ENCODE measurements at regions not wholly inside any gene's neighbourhood (a gene's known extent, or its start where the extent isn't known, plus 50 kb on each side); places are given as distances from the start of the nearest gene placed in this dataset.

DNA sequence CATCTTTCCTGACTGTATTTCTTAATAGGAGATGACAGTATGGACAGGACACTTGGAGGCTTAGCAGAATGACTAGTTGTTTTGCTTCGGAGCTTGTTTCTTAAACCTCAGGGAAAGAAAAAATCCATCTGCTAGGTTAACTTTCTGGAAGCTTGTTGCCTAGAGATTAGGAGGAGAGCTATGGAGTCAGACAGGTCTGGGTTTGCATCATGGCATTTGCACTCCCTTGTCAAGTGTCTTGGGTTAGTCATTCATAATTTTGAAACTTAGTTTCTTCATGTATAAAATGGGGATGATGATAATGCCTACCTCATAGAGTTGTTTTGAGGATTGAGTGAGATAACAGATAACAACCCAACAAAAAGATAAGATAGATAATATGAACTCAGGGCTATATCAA is 231.5 kb downstream of the STK31 start:
- ATAC-seq (replicated peaks; ENCODE audit: extremely low read depth, poor library complexity, severe bottlenecking) (no peak), DNase-seq (ENCODE audit: low spot score in 2 of 2) (no peak)
- Mint-ChIP-seq H3K4me3 (no peak overlapping the region), H3K27me3 (peaks cover 48% of the 10 kb centered on the region), H3K27ac (ENCODE audit: low read depth) (no peak overlapping the region), H3K36me3 (ENCODE audit: insufficient read depth) (no peaks in the 10 kb centered on the region), H3K9me3 (peaks cover under 1% of the 10 kb centered on the region), H3K4me1 (no peaks in the 10 kb centered on the region)

DNA sequence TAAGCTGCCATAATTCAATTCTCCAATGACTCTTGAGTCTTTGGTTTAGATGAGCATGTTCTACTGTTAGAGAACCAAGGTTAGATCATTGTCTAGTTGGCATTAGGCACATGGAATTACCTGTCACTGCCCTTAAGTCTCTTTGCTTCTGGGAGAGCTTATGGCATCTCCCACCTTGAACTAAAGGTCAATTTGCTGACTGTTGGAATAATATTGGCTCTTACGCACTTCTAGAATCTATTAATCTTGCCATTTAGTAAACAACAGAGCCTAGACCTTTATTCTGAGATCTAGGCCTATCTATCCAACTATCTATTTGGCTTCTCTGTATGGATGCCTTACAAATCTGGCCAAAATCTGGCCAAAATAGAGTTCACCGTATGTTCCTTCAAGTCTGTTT is 232.0 kb downstream of the STK31 start:
- Mint-ChIP-seq H3K36me3 (ENCODE audit: insufficient read depth) (no peaks in the 10 kb centered on the region), H3K27ac (ENCODE audit: low read depth) (no peak overlapping the region), H3K27me3 (peaks cover 52% of the 10 kb centered on the region), H3K4me3 (no peak overlapping the region), H3K9me3 (peaks cover 5% of the 10 kb centered on the region), H3K4me1 (no peaks in the 10 kb centered on the region)
- no peak for ATAC-seq (replicated peaks; ENCODE audit: extremely low read depth, poor library complexity, severe bottlenecking)
- no peak for DNase-seq (ENCODE audit: low spot score in 2 of 2)

GRCh38 chr7:23944131-23944530 is 234.1 kb downstream of the STK31 start:
- Mint-ChIP-seq H3K9me3 (peaks cover 6% of the 10 kb centered on the region), H3K27ac (ENCODE audit: low read depth) (no peak overlapping the region), H3K36me3 (ENCODE audit: insufficient read depth) (no peaks in the 10 kb centered on the region), H3K4me3 (no peak overlapping the region), H3K27me3 (peaks cover 56% of the 10 kb centered on the region), H3K4me1 (no peaks in the 10 kb centered on the region)
- ATAC-seq (replicated peaks; ENCODE audit: extremely low read depth, poor library complexity, severe bottlenecking) (no peak), DNase-seq (ENCODE audit: low spot score in 2 of 2) (no peak)

DNA sequence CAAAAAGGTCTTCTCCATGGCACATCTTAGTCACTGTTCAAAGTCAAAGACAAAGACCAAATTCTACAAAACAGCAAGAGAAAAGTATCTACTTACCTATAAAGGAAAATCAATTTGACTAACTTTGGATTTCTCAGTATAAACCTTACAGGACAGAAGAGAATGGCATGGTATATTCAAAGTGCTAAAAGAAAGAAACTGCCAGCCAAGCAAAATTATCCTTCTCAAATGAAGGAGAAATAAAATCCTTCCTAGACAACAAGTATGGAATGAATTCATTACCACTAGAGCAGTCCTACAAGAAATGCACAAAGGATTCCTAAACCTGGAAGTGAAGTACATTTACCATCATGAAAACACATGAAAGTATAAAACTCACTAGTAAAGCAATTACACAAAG is 235.5 kb downstream of the STK31 start:
- Mint-ChIP-seq H3K4me3 (no peak overlapping the region), H3K27ac (ENCODE audit: low read depth) (no peak overlapping the region), H3K4me1 (no peaks in the 10 kb centered on the region), H3K9me3 (peaks cover 6% of the 10 kb centered on the region), H3K36me3 (ENCODE audit: insufficient read depth) (no peaks in the 10 kb centered on the region), H3K27me3 (peaks cover 56% of the 10 kb centered on the region)
- no peak for DNase-seq (ENCODE audit: low spot score in 2 of 2)
- no peak for ATAC-seq (replicated peaks; ENCODE audit: extremely low read depth, poor library complexity, severe bottlenecking)

DNA sequence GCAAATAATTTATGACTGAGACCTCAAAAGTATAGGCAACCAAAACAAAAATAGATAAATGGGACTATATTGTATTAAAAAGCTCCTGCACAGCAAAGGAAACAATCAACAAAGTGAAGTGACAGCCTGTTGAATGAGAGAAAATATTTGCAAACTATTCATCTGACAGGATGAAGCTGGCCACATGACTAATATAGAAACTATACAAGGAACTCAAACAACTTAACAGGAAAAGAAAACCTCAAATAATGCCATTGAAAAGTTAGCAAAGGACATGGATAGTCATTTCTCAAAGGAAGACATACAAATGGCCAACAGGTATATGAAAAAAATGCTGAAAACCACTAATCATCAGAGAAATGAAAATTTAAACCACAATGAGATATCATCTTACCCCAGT is 245.1 kb downstream of the STK31 start:
- Mint-ChIP-seq H3K4me3 (no peak overlapping the region), H3K36me3 (ENCODE audit: insufficient read depth) (no peaks in the 10 kb centered on the region), H3K27me3 (no peaks in the 10 kb centered on the region), H3K4me1 (no peaks in the 10 kb centered on the region), H3K27ac (ENCODE audit: low read depth) (no peak overlapping the region), H3K9me3 (no peaks in the 10 kb centered on the region)
- ATAC-seq (replicated peaks; ENCODE audit: extremely low read depth, poor library complexity, severe bottlenecking) (no peak), DNase-seq (ENCODE audit: low spot score in 2 of 2) (no peak)

- Mint-ChIP-seq H3K27ac (ENCODE audit: low read depth) (no peak overlapping the region), H3K36me3 (ENCODE audit: insufficient read depth) (no peaks in the 10 kb centered on the region), H3K27me3 (peaks cover 2% of the 10 kb centered on the region), H3K9me3 (no peaks in the 10 kb centered on the region), H3K4me3 (no peak overlapping the region), H3K4me1 (no peaks in the 10 kb centered on the region)
- ATAC-seq (replicated peaks; ENCODE audit: extremely low read depth, poor library complexity, severe bottlenecking) (no peak), DNase-seq (ENCODE audit: low spot score in 2 of 2) (no peak)
These were observed 245.7 kb downstream of the STK31 start for GRCh38 chr7:23955600-23956149.

- Mint-ChIP-seq H3K27me3 (peaks cover 14% of the 10 kb centered on the region), H3K4me1 (no peaks in the 10 kb centered on the region), H3K36me3 (ENCODE audit: insufficient read depth) (no peaks in the 10 kb centered on the region), H3K4me3 (no peak overlapping the region), H3K9me3 (no peaks in the 10 kb centered on the region), H3K27ac (ENCODE audit: low read depth) (no peak overlapping the region)
- no peak for DNase-seq (ENCODE audit: low spot score in 2 of 2)
- no peak for ATAC-seq (replicated peaks; ENCODE audit: extremely low read depth, poor library complexity, severe bottlenecking)
These were observed 247.0 kb downstream of the STK31 start for GRCh38 chr7:23956772-23957576.

- Mint-ChIP-seq H3K27me3 (peaks cover 14% of the 10 kb centered on the region), H3K4me1 (no peaks in the 10 kb centered on the region), H3K36me3 (ENCODE audit: insufficient read depth) (no peaks in the 10 kb centered on the region), H3K4me3 (no peak overlapping the region), H3K9me3 (no peaks in the 10 kb centered on the region), H3K27ac (ENCODE audit: low read depth) (no peak overlapping the region)
- DNase-seq (ENCODE audit: low spot score in 2 of 2) (no peak), ATAC-seq (replicated peaks; ENCODE audit: extremely low read depth, poor library complexity, severe bottlenecking) (no peak)
These were observed 249.8 kb downstream of the STK31 start for GRCh38 chr7:23959821-23960220.

DNA sequence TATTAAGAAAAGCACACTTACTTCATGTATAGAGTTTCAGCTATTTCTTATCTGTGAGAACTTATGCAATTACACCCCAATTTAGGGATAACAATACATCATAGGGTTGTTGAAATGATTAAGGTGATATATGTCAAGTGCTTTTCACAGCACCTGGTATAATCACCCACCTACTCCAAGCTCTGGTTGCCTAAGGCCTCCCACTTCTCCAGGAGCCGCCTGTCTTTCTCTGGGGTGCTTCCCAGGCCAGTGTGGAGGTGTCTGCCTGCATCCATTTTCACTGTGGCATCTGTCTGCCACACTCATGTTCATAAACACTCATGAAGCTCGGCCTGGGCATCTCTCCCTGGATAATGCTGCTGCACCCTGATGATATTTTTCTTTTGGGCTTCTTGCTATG is 250.3 kb downstream of the STK31 start:
- Mint-ChIP-seq H3K27me3 (peaks cover 14% of the 10 kb centered on the region), H3K4me3 (no peak overlapping the region), H3K4me1 (no peaks in the 10 kb centered on the region), H3K27ac (ENCODE audit: low read depth) (no peak overlapping the region), H3K9me3 (no peaks in the 10 kb centered on the region), H3K36me3 (ENCODE audit: insufficient read depth) (no peaks in the 10 kb centered on the region)
- ATAC-seq (replicated peaks; ENCODE audit: extremely low read depth, poor library complexity, severe bottlenecking) (no peak), DNase-seq (ENCODE audit: low spot score in 2 of 2) (no peak)

DNA sequence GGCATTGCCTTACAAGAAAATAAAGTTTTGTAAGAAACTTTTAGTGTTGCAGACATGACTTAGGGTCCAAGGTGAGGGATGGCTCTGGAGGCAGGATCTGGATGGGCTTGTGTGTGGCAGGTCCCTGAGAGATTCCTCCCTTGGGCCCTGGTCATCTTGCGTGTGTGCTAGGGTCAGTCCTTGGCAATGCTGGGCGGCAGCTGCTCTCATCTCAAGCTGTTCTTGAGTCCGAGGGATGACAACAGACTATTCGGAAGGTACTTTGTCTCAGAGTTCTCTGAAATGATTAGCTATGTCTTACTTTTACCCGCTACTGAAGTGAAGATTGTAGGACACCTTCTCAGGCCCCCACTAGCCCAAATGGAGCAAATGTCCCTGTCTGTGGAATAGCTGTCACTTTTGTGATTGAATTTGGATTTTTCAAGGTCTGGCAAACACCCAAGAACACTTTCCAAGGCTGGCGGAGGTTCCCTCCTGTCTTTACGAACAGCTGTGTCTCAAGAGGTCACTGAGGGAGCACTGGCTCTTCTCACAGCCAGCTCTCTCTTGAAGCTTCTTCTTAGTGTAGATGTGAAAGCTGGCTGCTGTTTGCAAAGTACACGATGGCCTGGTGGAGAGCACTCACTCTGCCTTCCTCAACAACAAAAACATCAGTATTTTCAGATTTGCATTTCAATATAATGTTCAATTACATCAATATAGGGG is 253.6 kb downstream of the STK31 start:
- Mint-ChIP-seq H3K36me3 (ENCODE audit: insufficient read depth) (no peaks in the 10 kb centered on the region), H3K27me3 (peaks cover 14% of the 10 kb centered on the region), H3K4me3 (no peak overlapping the region), H3K4me1 (no peaks in the 10 kb centered on the region), H3K9me3 (no peaks in the 10 kb centered on the region), H3K27ac (ENCODE audit: low read depth) (no peak overlapping the region)
- DNase-seq (ENCODE audit: low spot score in 2 of 2) (no peak), ATAC-seq (replicated peaks; ENCODE audit: extremely low read depth, poor library complexity, severe bottlenecking) (no peak)

DNA sequence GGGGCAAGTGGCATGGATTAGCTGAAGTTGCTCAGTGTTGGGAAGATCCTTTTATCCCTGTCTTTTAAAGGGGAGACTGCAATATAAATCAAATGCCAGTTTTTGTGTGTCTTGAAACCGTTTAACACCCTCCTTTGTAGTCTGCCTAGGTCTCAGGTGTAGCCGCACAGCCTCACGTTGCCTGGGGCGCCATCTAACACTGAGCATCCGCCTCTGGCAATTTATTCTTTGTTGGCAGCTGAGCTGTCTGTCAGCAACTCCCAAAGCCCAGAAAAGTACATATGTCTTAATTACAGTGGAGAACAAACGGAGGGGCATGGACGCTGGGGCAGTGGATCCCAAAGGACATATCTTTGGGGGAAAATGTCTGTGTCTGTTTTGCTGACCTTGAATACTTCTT is 254.7 kb downstream of the STK31 start:
- no peaks in the 10 kb centered on the region for H3K4me1 Mint-ChIP-seq
- DNase-seq (ENCODE audit: low spot score in 2 of 2) (no peak), ATAC-seq (replicated peaks; ENCODE audit: extremely low read depth, poor library complexity, severe bottlenecking) (no peak)
- H3K27me3 Mint-ChIP-seq, result peaks cover 14% of the 10 kb centered on the region
- H3K27ac Mint-ChIP-seq (ENCODE audit: low read depth), result no peak overlapping the region
- no peaks in the 10 kb centered on the region for H3K36me3 Mint-ChIP-seq (ENCODE audit: insufficient read depth)
- no peak overlapping the region for H3K4me3 Mint-ChIP-seq
- H3K9me3 Mint-ChIP-seq, result no peaks in the 10 kb centered on the region

DNA sequence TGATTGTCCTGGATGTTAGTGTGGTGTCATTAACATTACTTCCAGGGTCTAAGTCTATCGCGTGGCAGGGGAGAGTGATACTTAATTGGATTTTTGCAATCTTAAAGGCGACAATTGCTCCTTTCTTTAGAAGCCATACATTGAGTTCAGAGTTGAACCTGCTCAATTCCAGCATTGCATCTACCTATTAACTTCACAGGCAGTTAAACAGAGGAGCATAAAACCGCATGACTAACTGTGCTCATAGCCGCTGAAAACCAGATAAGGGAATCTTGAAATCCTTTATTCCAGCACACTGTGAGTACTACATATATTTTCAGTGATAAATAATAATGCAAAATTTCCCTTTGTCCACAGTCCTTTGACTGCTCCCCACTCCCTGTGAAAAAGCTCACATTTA is 255.3 kb downstream of the STK31 start:
- Mint-ChIP-seq H3K4me1 (no peaks in the 10 kb centered on the region), H3K4me3 (no peak overlapping the region), H3K27ac (ENCODE audit: low read depth) (no peak overlapping the region), H3K36me3 (ENCODE audit: insufficient read depth) (no peaks in the 10 kb centered on the region), H3K27me3 (peaks cover 14% of the 10 kb centered on the region), H3K9me3 (no peaks in the 10 kb centered on the region)
- DNase-seq (ENCODE audit: low spot score in 2 of 2) (no peak), ATAC-seq (replicated peaks; ENCODE audit: extremely low read depth, poor library complexity, severe bottlenecking) (no peak)

GRCh38 chr7:23966941-23967340 is 256.9 kb downstream of the STK31 start:
- no peak for ATAC-seq (replicated peaks; ENCODE audit: extremely low read depth, poor library complexity, severe bottlenecking)

More at GRCh38 chr7:23966941-23967340, 256.9 kb downstream of the STK31 start:
- Mint-ChIP-seq H3K4me1 (no peaks in the 10 kb centered on the region), H3K27me3 (no peaks in the 10 kb centered on the region), H3K4me3 (no peak overlapping the region), H3K36me3 (ENCODE audit: insufficient read depth) (no peaks in the 10 kb centered on the region), H3K27ac (ENCODE audit: low read depth) (no peak overlapping the region), H3K9me3 (no peaks in the 10 kb centered on the region)
- DNase-seq (ENCODE audit: low spot score in 2 of 2), result no peak

Measured in central memory CD8-positive, alpha-beta T cell (primary cell).